HEK293 (cell line): ENCODE measurements at regions not wholly inside any gene's neighbourhood (a gene's known extent, or its start where the extent isn't known, plus 50 kb on each side); places are given as distances from the start of the nearest gene placed in this dataset.

Experiments used
- CTCF ChIA-PET: fragments of 350-600 bp; formaldehyde crosslinking; extraction: SDS; loops from one replicate; lab custom pipeline; 2021; ENCODE audit warnings: antibody characterized with exemption; lab: Yijun Ruan, JAX
- POLR2A ChIA-PET: fragments of 300-600 bp; formaldehyde crosslinking; extraction: SDS; loops from one replicate; lab custom pipeline; 2020; ENCODE audit warnings: antibody characterized with exemption, inconsistent platforms; lab: Yijun Ruan, JAX
- H3K27ac ChIP-seq: fragments of 200-500 bp; sonication (Bioruptor generic); 2 replicates; pipeline ENCODE4 v1.5.1; 2014; ENCODE audit warnings: low read depth, low read length, control low read depth, inconsistent platforms; ENCODE audit errors: extremely low read depth
- H3K36me3 ChIP-seq, 2 experiments: fragments of 200-500 bp in 1 of 2; sonication (Bioruptor generic) in 1 of 2; 1 replicate in 1 of 2; 2 replicates in 1 of 2; pipeline ENCODE4 v1.5.1; 2014 to 2017; ENCODE audit warnings: inconsistent platforms in 2 of 2, low read length in 2 of 2; ENCODE audit not compliant: control insufficient read depth in 2 of 2, insufficient read depth in 1 of 2
- H3K4me1 ChIP-seq: fragments of 200-500 bp; sonication (Bioruptor generic); 2 replicates; pipeline ENCODE4 v1.5.1; 2014; ENCODE audit warnings: mild to moderate bottlenecking, low read length, inconsistent platforms; ENCODE audit not compliant: control insufficient read depth, insufficient read depth
- H3K4me3 ChIP-seq: 2 replicates; pipeline ENCODE4 v1.5.1; 2011; ENCODE audit warnings: low read depth, mild to moderate bottlenecking, control low read depth, low read length, moderate library complexity
- H3K9me3 ChIP-seq: fragments of 200-500 bp; sonication (Bioruptor generic); 2 replicates; pipeline ENCODE4 v1.5.1; 2014; ENCODE audit warnings: low read depth, low read length, inconsistent platforms; ENCODE audit not compliant: control insufficient read depth, insufficient read depth
- OVOL3 ChIP-seq: fragments of 450-650 bp; formaldehyde crosslinking; IDR thresholded peaks from 2 replicates; pipeline ENCODE4 v1.5.1; 2016; ENCODE audit warnings: missing biosample characterization, missing genetic modification characterization
- SETDB1 ChIP-seq: IDR thresholded peaks from one replicate; pipeline ENCODE4 v1.6.1; 2017; ENCODE audit warnings: mild to moderate bottlenecking, low read length, moderate library complexity, mixed read lengths; ENCODE audit not compliant: insufficient read length
- YY2 ChIP-seq: fragments of 450-650 bp; formaldehyde crosslinking; IDR thresholded peaks from 2 replicates; pipeline ENCODE4 v1.5.1; 2016; ENCODE audit warnings: missing biosample characterization, missing genetic modification characterization
- ZBTB48 ChIP-seq: fragments of 450-650 bp; formaldehyde crosslinking; IDR thresholded peaks from 2 replicates; pipeline ENCODE4 v1.5.1; 2016; ENCODE audit warnings: missing biosample characterization, missing genetic modification characterization
- ZIC2 ChIP-seq: fragments of 450-650 bp; formaldehyde crosslinking; IDR thresholded peaks from 2 replicates; pipeline ENCODE4 v1.5.1; 2016; ENCODE audit warnings: missing biosample characterization, missing genetic modification characterization
- ZNF112 ChIP-seq: fragments of 450-650 bp; formaldehyde crosslinking; IDR thresholded peaks from 2 replicates; pipeline ENCODE4 v1.5.0; 2017; ENCODE audit warnings: missing biosample characterization, missing genetic modification characterization
- ZNF248 ChIP-seq: fragments of 450-650 bp; formaldehyde crosslinking; IDR thresholded peaks from 2 replicates; pipeline ENCODE4 v1.5.1; 2017; ENCODE audit warnings: missing biosample characterization, missing genetic modification characterization
- ZNF366 ChIP-seq: fragments of 450-650 bp; formaldehyde crosslinking; conservative IDR thresholded peaks from 2 replicates; pipeline ENCODE4 v1.5.1; 2016; ENCODE audit warnings: missing biosample characterization, missing genetic modification characterization
- ZNF416 ChIP-seq: fragments of 450-650 bp; formaldehyde crosslinking; IDR thresholded peaks from 2 replicates; pipeline ENCODE4 v1.5.1; 2016; ENCODE audit warnings: missing biosample characterization, missing genetic modification characterization
- ZNF426 ChIP-seq: fragments of 450-650 bp; formaldehyde crosslinking; IDR thresholded peaks from 2 replicates; pipeline ENCODE4 v1.5.1; 2017; ENCODE audit warnings: missing biosample characterization, missing genetic modification characterization, mild to moderate bottlenecking, inconsistent platforms, moderate library complexity
- ZNF530 ChIP-seq: fragments of 450-650 bp; formaldehyde crosslinking; IDR thresholded peaks from 2 replicates; pipeline ENCODE4 v1.5.1; 2016; ENCODE audit warnings: low read depth, missing biosample characterization, missing genetic modification characterization
- ZNF561 ChIP-seq: fragments of 450-650 bp; IDR thresholded peaks from 2 replicates; pipeline ENCODE4 v1.5.1; 2018; ENCODE audit warnings: missing biosample characterization, missing genetic modification characterization, borderline replicate concordance
- ZNF707 ChIP-seq: fragments of 450-650 bp; formaldehyde crosslinking; IDR thresholded peaks from 2 replicates; pipeline ENCODE4 v1.5.1; 2016; ENCODE audit warnings: missing biosample characterization, missing genetic modification characterization
- TF ChIP-seq, protein P1 (sequence below): fragments of 450-650 bp; formaldehyde crosslinking; IDR thresholded peaks from 2 replicates; pipeline ENCODE4 v1.5.1; 2016; ENCODE audit warnings: missing biosample characterization, missing genetic modification characterization
- TF ChIP-seq, protein P2 (sequence below): fragments of 450-650 bp; formaldehyde crosslinking; IDR thresholded peaks from 2 replicates; pipeline ENCODE4 v1.5.1; 2016; ENCODE audit warnings: missing biosample characterization, missing genetic modification characterization, low read depth
- TF ChIP-seq, protein P3 (sequence below): fragments of 450-650 bp; formaldehyde crosslinking; IDR thresholded peaks from 2 replicates; pipeline ENCODE4 v1.5.1; 2017; ENCODE audit warnings: missing biosample characterization, mild to moderate bottlenecking, missing genetic modification characterization, moderate library complexity
- TF ChIP-seq, protein P4 (sequence below): fragments of 450-650 bp; formaldehyde crosslinking; IDR thresholded peaks from 2 replicates; pipeline ENCODE4 v1.5.1; 2016; ENCODE audit warnings: missing biosample characterization, missing genetic modification characterization
- TF ChIP-seq, protein P5 (sequence below): fragments of 450-650 bp; formaldehyde crosslinking; IDR thresholded peaks from 2 replicates; pipeline ENCODE4 v1.5.1; 2016; ENCODE audit warnings: missing biosample characterization, missing genetic modification characterization

DNA sequence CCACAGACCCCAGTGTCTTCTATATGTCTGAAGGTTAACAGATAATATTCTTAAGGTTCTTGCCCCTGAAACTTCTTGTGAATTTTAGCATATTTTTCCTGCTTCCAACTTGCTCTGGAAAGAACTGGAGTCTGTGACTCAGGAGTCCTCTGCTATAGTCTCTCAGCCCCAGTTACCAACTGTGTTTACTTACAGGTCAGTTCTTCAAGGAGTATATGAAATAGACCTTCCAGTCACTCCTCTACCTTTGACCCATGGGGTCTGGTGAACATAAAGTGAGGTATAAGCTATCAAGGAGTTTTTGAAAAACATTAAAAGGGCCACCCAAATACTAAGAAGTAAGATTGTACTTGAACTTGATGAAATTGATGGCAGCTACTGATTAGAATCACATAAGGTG, 139.2 kb upstream of the ROPN1 start (continued):
- TF ChIP-seq ZNF561 (tag by site-specific recombination) (no peak), OVOL3 (tag by site-specific recombination) (no peak), ZNF112 (tag by site-specific recombination) (no peak), ZNF248 (tag by site-specific recombination) (no peak), ZIC2 (tag by site-specific recombination) (no peak)
- TF ChIP-seq, protein P1, sequence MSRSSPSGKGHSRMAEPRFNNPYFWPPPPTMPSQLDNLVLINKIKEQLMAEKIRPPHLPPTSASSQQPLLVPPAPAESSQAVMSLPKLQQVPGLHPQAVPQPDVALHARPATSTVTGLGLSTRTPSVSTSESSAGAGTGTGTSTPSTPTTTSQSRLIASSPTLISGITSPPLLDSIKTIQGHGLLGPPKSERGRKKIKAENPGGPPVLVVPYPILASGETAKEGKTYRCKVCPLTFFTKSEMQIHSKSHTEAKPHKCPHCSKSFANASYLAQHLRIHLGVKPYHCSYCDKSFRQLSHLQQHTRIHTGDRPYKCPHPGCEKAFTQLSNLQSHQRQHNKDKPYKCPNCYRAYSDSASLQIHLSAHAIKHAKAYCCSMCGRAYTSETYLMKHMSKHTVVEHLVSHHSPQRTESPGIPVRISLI (tag by site-specific recombination): no peak

DNA sequence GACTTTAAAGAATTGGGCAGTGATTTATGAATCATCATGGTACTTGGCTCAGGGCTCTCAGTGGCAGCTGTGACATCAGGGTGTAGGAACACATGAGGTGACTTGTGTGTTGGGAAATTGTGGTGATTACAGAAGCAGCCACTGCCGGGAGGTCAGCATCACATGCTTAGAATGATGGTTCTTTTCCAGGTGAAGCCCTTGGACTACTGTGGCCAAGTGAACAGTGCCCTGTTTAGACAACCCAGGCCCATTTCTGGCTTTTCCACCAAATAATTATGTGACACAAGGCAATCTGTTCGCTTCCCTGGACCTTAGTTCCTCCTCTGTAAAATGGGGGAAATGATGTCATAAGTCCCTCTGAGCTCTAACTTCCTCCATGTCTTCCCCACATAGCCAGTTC, 139.7 kb upstream of the ROPN1 start:
- no peaks in the 10 kb centered on the region for H3K36me3 ChIP-seq
- H3K4me1 ChIP-seq: no peaks in the 10 kb centered on the region
- POLR2A ChIA-PET: no interaction called here
- H3K9me3 ChIP-seq: no peaks in the 10 kb centered on the region
- no peak for TF ChIP-seq ZNF530 (tag by site-specific recombination)
- H3K4me3 ChIP-seq: no peak overlapping the region
- H3K27ac ChIP-seq: no peak overlapping the region
- CTCF ChIA-PET: interaction anchor here (0.6 to 1.0 kb wide), 2 partner anchors 8 to 25 kb away, joined by 3 to 4 read pairs; no protein-coding TSS in a partner anchor

DNA sequence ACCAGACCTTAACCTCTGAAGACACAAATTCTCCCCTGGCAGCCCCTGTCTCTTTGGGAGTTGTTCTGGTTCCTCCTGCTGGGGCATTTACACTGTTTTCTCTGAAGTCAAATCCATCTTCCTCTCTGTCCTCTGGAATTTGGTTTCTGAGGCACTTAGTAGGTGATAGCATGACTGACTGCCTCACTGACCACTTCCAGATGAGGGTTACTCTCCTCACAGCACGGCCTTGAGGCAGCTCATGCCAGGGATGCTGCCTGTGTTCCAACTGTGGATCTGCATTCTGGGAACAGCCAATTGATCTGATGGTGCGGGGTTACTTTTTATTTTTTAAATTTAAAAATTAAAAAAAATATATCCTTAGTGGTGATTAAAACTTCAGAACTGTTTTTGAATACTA, 140.9 kb upstream of the ROPN1 start:
- Histone ChIP-seq H3K4me3 (no peak overlapping the region), H3K9me3 (no peaks in the 10 kb centered on the region), H3K27ac (no peak overlapping the region), H3K36me3 (no peaks in the 10 kb centered on the region), H3K4me1 (no peaks in the 10 kb centered on the region)
- CTCF ChIA-PET: interaction anchor here (1.0 kb wide), 1 partner anchor 10 kb away, joined by 3 read pairs; no protein-coding TSS in a partner anchor
- POLR2A ChIA-PET: no interaction called here
- TF ChIP-seq, protein P2, sequence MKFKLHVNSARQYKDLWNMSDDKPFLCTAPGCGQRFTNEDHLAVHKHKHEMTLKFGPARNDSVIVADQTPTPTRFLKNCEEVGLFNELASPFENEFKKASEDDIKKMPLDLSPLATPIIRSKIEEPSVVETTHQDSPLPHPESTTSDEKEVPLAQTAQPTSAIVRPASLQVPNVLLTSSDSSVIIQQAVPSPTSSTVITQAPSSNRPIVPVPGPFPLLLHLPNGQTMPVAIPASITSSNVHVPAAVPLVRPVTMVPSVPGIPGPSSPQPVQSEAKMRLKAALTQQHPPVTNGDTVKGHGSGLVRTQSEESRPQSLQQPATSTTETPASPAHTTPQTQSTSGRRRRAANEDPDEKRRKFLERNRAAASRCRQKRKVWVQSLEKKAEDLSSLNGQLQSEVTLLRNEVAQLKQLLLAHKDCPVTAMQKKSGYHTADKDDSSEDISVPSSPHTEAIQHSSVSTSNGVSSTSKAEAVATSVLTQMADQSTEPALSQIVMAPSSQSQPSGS (tag by site-specific recombination): no peak
- TF ChIP-seq ZNF416 (tag by site-specific recombination) (no peak), SETDB1 (no peak), YY2 (tag by site-specific recombination) (no peak), ZNF707 (tag by site-specific recombination) (no peak), ZBTB48 (no peak), ZNF366 (tag by site-specific recombination) (no peak), ZNF426 (tag by site-specific recombination) (no peak)
- TF ChIP-seq, protein P3, sequence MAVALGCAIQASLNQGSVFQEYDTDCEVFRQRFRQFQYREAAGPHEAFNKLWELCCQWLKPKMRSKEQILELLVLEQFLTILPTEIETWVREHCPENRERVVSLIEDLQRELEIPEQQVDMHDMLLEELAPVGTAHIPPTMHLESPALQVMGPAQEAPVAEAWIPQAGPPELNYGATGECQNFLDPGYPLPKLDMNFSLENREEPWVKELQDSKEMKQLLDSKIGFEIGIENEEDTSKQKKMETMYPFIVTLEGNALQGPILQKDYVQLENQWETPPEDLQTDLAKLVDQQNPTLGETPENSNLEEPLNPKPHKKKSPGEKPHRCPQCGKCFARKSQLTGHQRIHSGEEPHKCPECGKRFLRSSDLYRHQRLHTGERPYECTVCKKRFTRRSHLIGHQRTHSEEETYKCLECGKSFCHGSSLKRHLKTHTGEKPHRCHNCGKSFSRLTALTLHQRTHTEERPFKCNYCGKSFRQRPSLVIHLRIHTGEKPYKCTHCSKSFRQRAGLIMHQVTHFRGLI (tag by site-specific recombination): no peak
- TF ChIP-seq, protein P4, sequence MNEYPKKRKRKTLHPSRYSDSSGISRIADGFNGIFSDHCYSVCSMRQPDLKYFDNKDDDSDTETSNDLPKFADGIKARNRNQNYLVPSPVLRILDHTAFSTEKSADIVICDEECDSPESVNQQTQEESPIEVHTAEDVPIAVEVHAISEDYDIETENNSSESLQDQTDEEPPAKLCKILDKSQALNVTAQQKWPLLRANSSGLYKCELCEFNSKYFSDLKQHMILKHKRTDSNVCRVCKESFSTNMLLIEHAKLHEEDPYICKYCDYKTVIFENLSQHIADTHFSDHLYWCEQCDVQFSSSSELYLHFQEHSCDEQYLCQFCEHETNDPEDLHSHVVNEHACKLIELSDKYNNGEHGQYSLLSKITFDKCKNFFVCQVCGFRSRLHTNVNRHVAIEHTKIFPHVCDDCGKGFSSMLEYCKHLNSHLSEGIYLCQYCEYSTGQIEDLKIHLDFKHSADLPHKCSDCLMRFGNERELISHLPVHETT (tag by site-specific recombination): no peak
- TF ChIP-seq, protein P5, sequence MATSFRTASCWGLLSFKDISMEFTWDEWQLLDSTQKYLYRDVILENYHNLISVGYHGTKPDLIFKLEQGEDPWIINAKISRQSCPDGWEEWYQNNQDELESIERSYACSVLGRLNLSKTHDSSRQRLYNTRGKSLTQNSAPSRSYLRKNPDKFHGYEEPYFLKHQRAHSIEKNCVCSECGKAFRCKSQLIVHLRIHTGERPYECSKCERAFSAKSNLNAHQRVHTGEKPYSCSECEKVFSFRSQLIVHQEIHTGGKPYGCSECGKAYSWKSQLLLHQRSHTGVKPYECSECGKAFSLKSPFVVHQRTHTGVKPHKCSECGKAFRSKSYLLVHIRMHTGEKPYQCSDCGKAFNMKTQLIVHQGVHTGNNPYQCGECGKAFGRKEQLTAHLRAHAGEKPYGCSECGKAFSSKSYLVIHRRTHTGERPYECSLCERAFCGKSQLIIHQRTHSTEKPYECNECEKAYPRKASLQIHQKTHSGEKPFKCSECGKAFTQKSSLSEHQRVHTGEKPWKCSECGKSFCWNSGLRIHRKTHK: no peak
